ENCODE measurements at regions not wholly inside any gene's neighbourhood (a gene's known extent, or its start where the extent isn't known, plus 50 kb on each side); places are given as distances from the start of the nearest gene placed in this dataset.

DNA sequence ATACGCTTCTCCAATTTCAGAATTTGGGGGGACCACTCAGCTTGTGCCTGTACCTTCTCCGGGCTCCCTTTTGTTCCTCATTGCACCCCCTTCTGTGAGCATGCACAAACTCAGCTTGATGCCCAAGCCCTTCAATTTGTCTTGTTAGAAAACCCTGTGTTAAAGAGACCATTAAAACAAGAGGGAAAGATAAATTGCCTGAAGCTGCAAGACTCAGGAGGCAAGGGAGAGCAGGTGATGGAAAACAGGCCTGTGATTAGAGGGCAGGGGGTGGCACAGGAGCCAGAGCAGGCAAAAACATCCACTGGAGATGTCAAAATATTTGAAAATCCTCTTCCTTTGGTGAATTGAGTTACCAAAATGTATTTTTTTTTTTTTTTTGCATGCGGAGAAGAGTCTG, 121.7 kb downstream of the MIAT start:
- Histone ChIP-seq H3K36me3 (ENCODE audit: control insufficient read depth in 4 of 4, insufficient read depth in 4 of 4, low read length in 4 of 4) (peaks cover 6 to 17% (median 10%) of the 10 kb centered on the region in 4 donors), H3K4me1 (ENCODE audit: control insufficient read depth in 5 of 5, insufficient read depth in 5 of 5, low read length in 5 of 5) (peaks cover 0 to 2% (median 0%) of the 10 kb centered on the region in 5 donors), H3K4me3 (no peak overlapping the region), H3K27ac (ENCODE audit: low read depth in 1 of 2, low read length in 1 of 2) (no peak overlapping the region), H3K9ac (ENCODE audit: insufficient read depth in 1 of 2, low read length in 2 of 2) (no peak overlapping the region), H3K9me3 (ENCODE audit: control insufficient read depth in 4 of 4, insufficient read depth in 3 of 4, low read length in 3 of 4) (peaks cover 0 to 9% (median 4%) of the 10 kb centered on the region in 4 donors), H3K27me3 (ENCODE audit: control insufficient read depth in 3 of 3, insufficient read depth in 3 of 3, low read length in 2 of 3) (no peaks in the 10 kb centered on the region)
- no peak for ATAC-seq (ENCODE audit: insufficient read depth, low FRiP score)
- TF ChIP-seq, protein P1, sequence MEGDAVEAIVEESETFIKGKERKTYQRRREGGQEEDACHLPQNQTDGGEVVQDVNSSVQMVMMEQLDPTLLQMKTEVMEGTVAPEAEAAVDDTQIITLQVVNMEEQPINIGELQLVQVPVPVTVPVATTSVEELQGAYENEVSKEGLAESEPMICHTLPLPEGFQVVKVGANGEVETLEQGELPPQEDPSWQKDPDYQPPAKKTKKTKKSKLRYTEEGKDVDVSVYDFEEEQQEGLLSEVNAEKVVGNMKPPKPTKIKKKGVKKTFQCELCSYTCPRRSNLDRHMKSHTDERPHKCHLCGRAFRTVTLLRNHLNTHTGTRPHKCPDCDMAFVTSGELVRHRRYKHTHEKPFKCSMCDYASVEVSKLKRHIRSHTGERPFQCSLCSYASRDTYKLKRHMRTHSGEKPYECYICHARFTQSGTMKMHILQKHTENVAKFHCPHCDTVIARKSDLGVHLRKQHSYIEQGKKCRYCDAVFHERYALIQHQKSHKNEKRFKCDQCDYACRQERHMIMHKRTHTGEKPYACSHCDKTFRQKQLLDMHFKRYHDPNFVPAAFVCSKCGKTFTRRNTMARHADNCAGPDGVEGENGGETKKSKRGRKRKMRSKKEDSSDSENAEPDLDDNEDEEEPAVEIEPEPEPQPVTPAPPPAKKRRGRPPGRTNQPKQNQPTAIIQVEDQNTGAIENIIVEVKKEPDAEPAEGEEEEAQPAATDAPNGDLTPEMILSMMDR (IDR thresholded peaks at IDR 0.05; ENCODE audit: control extremely low read depth, extremely low read depth): no peak
- 92% methylated on average over 3 of the region's 3 CpGs for WGBS, 2 donors
- DNase-seq: no peak

DNA sequence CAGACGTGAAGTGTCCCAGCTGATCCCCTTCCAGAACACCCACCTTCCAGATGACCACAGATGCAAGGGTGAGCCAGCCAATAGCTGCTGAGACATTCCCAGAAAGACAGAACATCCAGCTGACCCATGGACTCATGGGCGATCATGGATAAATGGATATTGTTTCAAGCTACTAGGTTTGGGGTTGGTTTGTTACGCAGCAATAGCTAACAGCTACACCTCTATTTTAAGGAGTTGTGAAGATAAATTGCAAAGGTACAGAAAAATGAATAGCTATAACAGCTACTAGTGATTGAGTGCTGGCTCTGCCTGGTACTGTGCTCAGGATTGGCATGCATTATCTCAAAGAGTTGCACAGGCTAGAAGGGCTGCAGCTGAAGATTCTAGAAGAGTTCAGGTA, 122.5 kb downstream of the MIAT start:
- H3K9me3 ChIP-seq (ENCODE audit: control insufficient read depth in 4 of 4, insufficient read depth in 3 of 4, low read length in 3 of 4): peaks cover 0 to 9% (median 4%) of the 10 kb centered on the region in 4 donors
- H3K36me3 ChIP-seq (ENCODE audit: control insufficient read depth in 4 of 4, insufficient read depth in 4 of 4, low read length in 4 of 4): peaks cover 4 to 16% (median 10%) of the 10 kb centered on the region in 4 donors
- DNase-seq: no peak
- H3K9ac ChIP-seq (ENCODE audit: insufficient read depth in 1 of 2, low read length in 2 of 2): no peak overlapping the region
- TF ChIP-seq, protein P1 (IDR thresholded peaks at IDR 0.05; ENCODE audit: control extremely low read depth, extremely low read depth): no peak
- no peak overlapping the region for H3K4me3 ChIP-seq
- 96 to 98% methylated on average over 3 of the region's 3 CpGs for WGBS, 2 donors
- H3K27me3 ChIP-seq (ENCODE audit: control insufficient read depth in 3 of 3, insufficient read depth in 3 of 3, low read length in 2 of 3): no peaks in the 10 kb centered on the region
- ATAC-seq (ENCODE audit: insufficient read depth, low FRiP score): no peak
- H3K27ac ChIP-seq (ENCODE audit: low read depth in 1 of 2, low read length in 1 of 2): no peak overlapping the region
- H3K4me1 ChIP-seq (ENCODE audit: control insufficient read depth in 5 of 5, insufficient read depth in 5 of 5, low read length in 5 of 5): peaks cover 0 to 2% (median 0%) of the 10 kb centered on the region in 5 donors

DNA sequence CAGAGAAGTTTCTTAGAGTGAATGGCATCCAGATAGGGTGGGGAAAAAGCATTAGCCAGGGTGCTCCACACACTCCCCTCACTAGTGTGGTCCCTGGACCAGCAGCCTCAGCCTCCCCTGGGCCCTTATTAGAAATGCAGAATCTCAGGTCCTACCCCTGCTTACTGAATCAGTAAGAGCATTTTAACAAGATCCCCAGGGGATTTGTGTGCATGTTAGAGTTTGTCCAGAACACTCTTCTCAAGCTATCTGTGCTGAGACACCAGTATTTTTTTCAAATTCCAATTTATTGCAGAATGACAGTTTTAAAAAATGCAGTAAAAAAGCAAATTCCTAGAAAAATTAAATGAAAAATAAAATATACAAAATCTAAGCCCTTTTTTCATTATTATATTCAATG, 123.1 kb downstream of the MIAT start:
- H3K27ac ChIP-seq (ENCODE audit: low read depth in 1 of 2, low read length in 1 of 2): no peak overlapping the region
- H3K9me3 ChIP-seq (ENCODE audit: control insufficient read depth in 4 of 4, insufficient read depth in 3 of 4, low read length in 3 of 4): peaks cover 0 to 8% (median 4%) of the 10 kb centered on the region in 4 donors
- TF ChIP-seq, protein P1 (IDR thresholded peaks at IDR 0.05; ENCODE audit: control extremely low read depth, extremely low read depth): no peak
- H3K4me1 ChIP-seq (ENCODE audit: control insufficient read depth in 5 of 5, insufficient read depth in 5 of 5, low read length in 5 of 5): peaks cover 0 to 2% (median 0%) of the 10 kb centered on the region in 5 donors
- no peak overlapping the region for H3K9ac ChIP-seq (ENCODE audit: insufficient read depth in 1 of 2, low read length in 2 of 2)
- DNase-seq (no peak), ATAC-seq (ENCODE audit: insufficient read depth, low FRiP score) (no peak)
- H3K4me3 ChIP-seq: no peak overlapping the region
- H3K27me3 ChIP-seq (ENCODE audit: control insufficient read depth in 3 of 3, insufficient read depth in 3 of 3, low read length in 2 of 3): no peaks in the 10 kb centered on the region
- H3K36me3 ChIP-seq (ENCODE audit: control insufficient read depth in 4 of 4, insufficient read depth in 4 of 4, low read length in 4 of 4): peaks cover 4 to 16% (median 10%) of the 10 kb centered on the region in 4 donors

DNA sequence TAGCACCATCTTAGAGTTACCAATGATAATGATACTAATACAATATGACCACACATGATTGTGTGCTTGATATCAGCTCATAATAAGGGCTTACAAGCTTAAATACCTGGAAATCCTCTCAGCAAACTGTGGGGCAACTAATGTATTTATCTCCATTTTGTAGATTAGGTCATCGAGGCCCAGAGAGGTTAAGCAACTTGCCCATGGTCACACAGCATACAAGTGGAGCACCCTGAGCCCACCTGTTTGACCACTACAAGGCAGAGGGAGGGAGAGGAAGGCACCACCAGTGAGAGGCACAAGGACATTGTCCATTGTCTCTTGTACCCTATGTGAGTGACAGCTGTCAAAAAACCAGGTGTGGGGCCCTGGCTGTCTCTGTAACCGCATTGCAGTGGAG, 123.7 kb downstream of the MIAT start:
- H3K9ac ChIP-seq (ENCODE audit: insufficient read depth in 1 of 2, low read length in 2 of 2): no peak overlapping the region
- no peaks in the 10 kb centered on the region for H3K27me3 ChIP-seq (ENCODE audit: control insufficient read depth in 3 of 3, insufficient read depth in 3 of 3, low read length in 2 of 3)
- ATAC-seq (ENCODE audit: insufficient read depth, low FRiP score): no peak
- peaks cover 4 to 14% (median 8%) of the 10 kb centered on the region in 4 donors for H3K36me3 ChIP-seq (ENCODE audit: control insufficient read depth in 4 of 4, insufficient read depth in 4 of 4, low read length in 4 of 4)
- peaks cover 0 to 5% (median 1%) of the 10 kb centered on the region in 4 donors for H3K9me3 ChIP-seq (ENCODE audit: control insufficient read depth in 4 of 4, insufficient read depth in 3 of 4, low read length in 3 of 4)
- H3K27ac ChIP-seq (ENCODE audit: low read depth in 1 of 2, low read length in 1 of 2): no peak overlapping the region
- TF ChIP-seq, protein P1 (IDR thresholded peaks at IDR 0.05; ENCODE audit: control extremely low read depth, extremely low read depth): no peak
- peaks cover 0 to 6% (median 0%) of the 10 kb centered on the region in 5 donors for H3K4me1 ChIP-seq (ENCODE audit: control insufficient read depth in 5 of 5, insufficient read depth in 5 of 5, low read length in 5 of 5)
- no peak for DNase-seq
- 95 to 97% methylated on average over 2 of the region's 2 CpGs for WGBS, 2 donors
- no peak overlapping the region for H3K4me3 ChIP-seq

Data from lung (tissue), 11 donors.